Mesendoderm (in vitro differentiated cells): ENCODE measurements at regions not wholly inside any gene's neighbourhood (a gene's known extent, or its start where the extent isn't known, plus 50 kb on each side); places are given as distances from the start of the nearest gene placed in this dataset.
A peak's percentile ranks its signal among the peaks of the same experiment; 100 is the strongest.

ENCODE experiments used
- DNase-seq: peaks from one replicate; pipeline ENCODE4 v3.0.0; 2013
- H2AK5ac ChIP-seq: 2 replicates; pipeline ENCODE4 v1.6.1; 2013; ENCODE audit warnings: low read length, inconsistent platforms
- H2BK120ac ChIP-seq: 2 replicates; pipeline ENCODE4 v1.6.1; 2013; ENCODE audit warnings: low read depth, mild to moderate bottlenecking, low read length, moderate library complexity, mixed read lengths
- H2BK15ac ChIP-seq: replicated peaks from 2 replicates; pipeline ENCODE4 v1.6.1; 2013; ENCODE audit warnings: low read depth, mild to moderate bottlenecking, moderate library complexity
- H2BK5ac ChIP-seq: 2 replicates; pipeline ENCODE4 v1.6.1; 2013; ENCODE audit warnings: low read length, inconsistent platforms
- H3K18ac ChIP-seq: 2 replicates; pipeline ENCODE4 v1.6.1; 2013; ENCODE audit warnings: mild to moderate bottlenecking, low read length, mixed read lengths
- H3K23ac ChIP-seq: one replicate; pipeline ENCODE4 v1.6.1; 2013; ENCODE audit warnings: low read length
- H3K27ac ChIP-seq: 2 replicates; pipeline ENCODE4 v1.5.1; 2013; ENCODE audit warnings: low read depth, mild to moderate bottlenecking, inconsistent platforms, low read length, moderate library complexity
- H3K27me3 ChIP-seq: 2 replicates; pipeline ENCODE4 v1.6.1; 2013; ENCODE audit warnings: low read length, control low read depth, mild to moderate bottlenecking, inconsistent platforms; ENCODE audit not compliant: insufficient read depth, poor library complexity
- H3K36me3 ChIP-seq: 2 replicates; pipeline ENCODE4 v1.6.1; 2013; ENCODE audit warnings: low read length, inconsistent platforms; ENCODE audit not compliant: control insufficient read depth, insufficient read depth
- H3K4ac ChIP-seq: one replicate; pipeline ENCODE4 v1.6.1; 2013; ENCODE audit warnings: low read depth, mild to moderate bottlenecking, low read length, moderate library complexity
- H3K4me1 ChIP-seq: 2 replicates; pipeline ENCODE4 v1.6.1; 2013; ENCODE audit warnings: low read depth, low read length, inconsistent platforms; ENCODE audit not compliant: control insufficient read depth
- H3K4me2 ChIP-seq: 2 replicates; pipeline ENCODE4 v1.6.1; 2013; ENCODE audit warnings: low read length
- H3K4me3 ChIP-seq: 2 replicates; pipeline ENCODE4 v1.5.1; 2013; ENCODE audit warnings: mild to moderate bottlenecking, low read length
- H3K56ac ChIP-seq: one replicate; pipeline ENCODE4 v1.6.1; 2013; ENCODE audit warnings: low read length
- H3K79me1 ChIP-seq: 2 replicates; pipeline ENCODE4 v1.6.1; 2013; ENCODE audit warnings: low read length, inconsistent platforms
- H3K79me2 ChIP-seq: 2 replicates; pipeline ENCODE4 v1.6.1; 2013; ENCODE audit warnings: mild to moderate bottlenecking, low read length; ENCODE audit not compliant: control insufficient read depth, insufficient read depth
- H3K9ac ChIP-seq: 2 replicates; pipeline ENCODE4 v1.6.1; 2013; ENCODE audit warnings: low read length, inconsistent platforms
- H4K5ac ChIP-seq: one replicate; pipeline ENCODE4 v1.6.1; 2013; ENCODE audit warnings: low read length
- H4K8ac ChIP-seq: one replicate; pipeline ENCODE4 v1.6.1; 2013; ENCODE audit warnings: low read depth, mild to moderate bottlenecking, control low read depth, low read length, moderate library complexity
- WGBS: extraction: QIAGEN DNeasy Blood & Tissue Kit; methylation state at CpG from one replicate; pipeline ENCODE4 v1.1.7; 2013; ENCODE audit warnings: low lambda C conversion rate, missing lambda C conversion rate; ENCODE audit not compliant: insufficient coverage; ENCODE audit errors: extremely low coverage; 5-methylcytosine and 5-hydroxymethylcytosine counted together

DNA sequence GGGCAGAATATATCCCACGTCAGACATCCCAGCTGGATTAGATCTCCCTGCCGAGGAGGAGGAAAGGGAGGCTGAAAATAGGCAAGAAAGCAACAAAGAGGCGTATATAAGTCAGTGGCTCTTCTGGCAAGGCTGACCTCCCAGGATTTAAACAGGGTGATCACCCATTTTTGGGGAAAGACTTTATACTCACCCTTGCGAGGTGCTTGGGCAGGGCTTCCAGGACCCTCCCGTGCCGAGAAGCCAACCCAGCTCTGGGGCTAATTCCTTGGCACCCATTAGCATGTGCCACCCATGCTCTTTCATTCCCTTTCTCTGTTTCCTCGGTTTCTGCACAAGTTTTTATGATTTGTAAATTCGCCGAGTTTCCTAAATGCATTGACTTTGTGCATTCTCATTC is 230.2 kb upstream of the IRX2 start:
- no peaks in the 10 kb centered on the region for H3K79me2 ChIP-seq
- DNase-seq: no peak
- no peak overlapping the region for H3K56ac ChIP-seq
- no peak overlapping the region for H4K5ac ChIP-seq
- no peak overlapping the region for H2BK15ac ChIP-seq
- no peak overlapping the region for H3K4ac ChIP-seq
- no peak overlapping the region for H3K18ac ChIP-seq
- H3K27me3 ChIP-seq: no peaks in the 10 kb centered on the region
- no peak overlapping the region for H3K4me3 ChIP-seq
- no peak overlapping the region for H3K27ac ChIP-seq
- H3K9ac ChIP-seq: no peak overlapping the region
- H3K4me1 ChIP-seq: no peaks in the 10 kb centered on the region
- H3K36me3 ChIP-seq: no peaks in the 10 kb centered on the region
- no peaks in the 10 kb centered on the region for H3K79me1 ChIP-seq
- no peak overlapping the region for H2AK5ac ChIP-seq
- no CpG with 5 or more reads among the region's 9 CpGs for WGBS
- no peak overlapping the region for H2BK120ac ChIP-seq
- H3K4me2 ChIP-seq: no peak overlapping the region
- no peak overlapping the region for H3K23ac ChIP-seq
- no peak overlapping the region for H2BK5ac ChIP-seq
- no peak overlapping the region for H4K8ac ChIP-seq

DNA sequence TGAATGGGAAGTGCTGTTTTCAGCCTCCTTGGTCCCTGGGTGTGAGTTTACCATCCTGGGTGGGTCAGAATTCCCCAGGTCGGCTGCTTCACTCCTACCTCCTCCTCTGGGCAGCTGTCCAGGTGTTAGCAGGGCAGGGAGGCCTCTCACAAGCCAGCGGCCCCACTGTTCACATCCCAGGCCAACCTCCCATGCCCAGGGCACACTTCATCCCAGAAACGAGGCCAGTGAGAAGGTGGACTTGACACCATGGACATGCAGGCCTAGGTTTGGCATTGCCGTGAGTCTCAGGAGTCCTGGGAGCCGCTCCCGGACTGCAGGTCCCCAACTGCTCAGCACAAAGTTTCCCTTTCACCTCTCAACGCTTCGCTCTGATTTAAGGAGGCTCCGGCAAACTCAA is 229.6 kb upstream of the IRX2 start:
- Histone ChIP-seq H3K79me2 (no peaks in the 10 kb centered on the region), H3K56ac (no peak overlapping the region), H3K36me3 (no peaks in the 10 kb centered on the region), H3K4ac (no peak overlapping the region), H3K27ac (no peak overlapping the region), H3K9ac (no peak overlapping the region), H3K18ac (no peak overlapping the region), H3K4me3 (no peak overlapping the region), H3K79me1 (no peaks in the 10 kb centered on the region), H2BK15ac (no peak overlapping the region), H4K5ac (no peak overlapping the region), H3K27me3 (no peaks in the 10 kb centered on the region), H2BK120ac (no peak overlapping the region), H3K4me1 (no peaks in the 10 kb centered on the region), H3K23ac (no peak overlapping the region), H2BK5ac (no peak overlapping the region), H4K8ac (no peak overlapping the region), H2AK5ac (no peak overlapping the region), H3K4me2 (no peak overlapping the region)
- WGBS: no CpG with 5 or more reads among the region's 9 CpGs
- DNase-seq: no peak

DNA sequence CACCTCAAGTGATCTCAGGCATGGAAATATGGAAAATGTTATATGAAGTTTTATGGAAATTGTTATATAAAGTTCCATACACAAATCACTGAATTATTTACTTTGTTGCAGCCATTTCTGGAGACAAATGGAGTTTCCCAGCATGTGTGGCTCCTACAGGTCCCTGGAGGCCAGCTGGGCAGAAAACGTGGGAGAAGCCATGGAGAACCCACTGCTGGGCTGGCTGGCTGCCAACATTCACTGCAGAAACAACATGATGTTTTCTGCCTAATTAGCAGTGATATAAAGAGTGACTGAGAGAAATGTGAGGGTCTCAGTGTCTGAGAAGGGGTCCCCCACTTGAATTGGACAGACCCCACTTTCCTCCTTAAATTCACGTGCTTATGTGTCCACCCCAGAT is 208.8 kb upstream of the IRX2 start:
- Histone ChIP-seq H3K4me1 (no peaks in the 10 kb centered on the region), H3K36me3 (no peaks in the 10 kb centered on the region), H3K18ac (no peak overlapping the region), H3K27me3 (no peaks in the 10 kb centered on the region), H2AK5ac (no peak overlapping the region), H3K79me2 (no peaks in the 10 kb centered on the region), H3K79me1 (no peaks in the 10 kb centered on the region), H4K8ac (no peak overlapping the region), H4K5ac (no peak overlapping the region), H3K4ac (no peak overlapping the region), H3K27ac (no peak overlapping the region), H2BK15ac (no peak overlapping the region), H2BK5ac (no peak overlapping the region), H3K4me3 (no peak overlapping the region), H3K56ac (no peak overlapping the region), H3K4me2 (no peak overlapping the region), H3K23ac (no peak overlapping the region), H2BK120ac (no peak overlapping the region), H3K9ac (no peak overlapping the region)
- WGBS: no CpG with 5 or more reads among the region's 2 CpGs
- no peak for DNase-seq

DNA sequence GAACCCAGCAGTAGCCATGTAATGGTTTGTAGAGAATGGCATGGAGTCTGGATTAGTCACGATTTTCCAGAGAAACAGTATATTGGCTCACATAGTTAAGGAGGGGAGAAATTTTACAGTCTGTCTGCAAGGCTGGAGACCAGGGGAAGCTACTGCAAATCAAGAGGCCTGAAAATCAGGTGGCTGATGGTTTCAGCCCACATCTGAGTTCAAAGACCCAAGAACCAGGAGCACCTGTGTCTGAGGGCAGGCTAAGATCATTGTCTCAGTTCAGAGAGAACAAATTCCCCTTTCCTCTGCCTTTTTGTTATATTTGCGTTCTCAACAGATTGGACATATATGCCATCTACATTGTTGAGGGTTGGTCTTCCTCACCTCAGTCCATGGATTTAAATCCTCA is 207.5 kb upstream of the IRX2 start:
- no peaks in the 10 kb centered on the region for H3K79me2 ChIP-seq
- H3K56ac ChIP-seq: no peak overlapping the region
- H3K27ac ChIP-seq: no peak overlapping the region
- H4K8ac ChIP-seq: no peak overlapping the region
- H3K4me3 ChIP-seq: no peak overlapping the region
- H2AK5ac ChIP-seq: no peak overlapping the region
- no peak overlapping the region for H2BK5ac ChIP-seq
- no peak overlapping the region for H2BK15ac ChIP-seq
- no CpG with 5 or more reads among the region's 2 CpGs for WGBS
- no peak overlapping the region for H3K4ac ChIP-seq
- no peak overlapping the region for H3K9ac ChIP-seq
- H3K27me3 ChIP-seq: no peaks in the 10 kb centered on the region
- H3K4me1 ChIP-seq: no peaks in the 10 kb centered on the region
- H2BK120ac ChIP-seq: no peak overlapping the region
- H3K79me1 ChIP-seq: no peaks in the 10 kb centered on the region
- H3K4me2 ChIP-seq: no peak overlapping the region
- no peak overlapping the region for H3K23ac ChIP-seq
- DNase-seq: no peak
- no peaks in the 10 kb centered on the region for H3K36me3 ChIP-seq
- no peak overlapping the region for H4K5ac ChIP-seq
- H3K18ac ChIP-seq: no peak overlapping the region

DNA sequence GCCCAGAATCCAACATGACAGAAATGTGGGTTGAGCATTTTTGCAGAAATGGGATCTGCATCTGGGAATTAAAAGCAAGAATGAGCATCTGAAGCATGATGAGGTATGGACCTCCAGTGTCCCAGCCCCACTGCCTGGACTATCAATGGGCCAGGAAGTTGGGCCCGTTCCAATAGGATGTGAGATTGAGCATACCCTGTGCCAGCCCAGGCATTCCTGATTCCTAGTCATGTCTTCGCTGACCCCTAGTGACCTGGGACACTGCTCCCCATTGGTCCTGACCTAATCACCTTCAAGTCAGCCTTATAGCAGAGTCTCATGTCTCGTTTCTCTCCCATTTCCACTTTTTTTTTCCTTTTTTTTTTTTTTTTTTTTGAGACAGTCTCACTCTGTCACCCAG is 197.4 kb upstream of the IRX2 start:
- Histone ChIP-seq H3K27me3 (no peaks in the 10 kb centered on the region), H3K18ac (no peak overlapping the region), H3K79me1 (no peaks in the 10 kb centered on the region), H3K23ac (no peak overlapping the region), H3K27ac (no peak overlapping the region), H3K56ac (no peak overlapping the region), H3K4me2 (no peak overlapping the region), H3K4ac (no peak overlapping the region), H3K9ac (no peak overlapping the region), H3K4me1 (no peaks in the 10 kb centered on the region), H2AK5ac (no peak overlapping the region), H2BK5ac (no peak overlapping the region), H3K36me3 (no peaks in the 10 kb centered on the region), H3K4me3 (no peak overlapping the region), H4K8ac (no peak overlapping the region), H2BK120ac (no peak overlapping the region), H4K5ac (no peak overlapping the region), H2BK15ac (no peak overlapping the region), H3K79me2 (no peaks in the 10 kb centered on the region)
- no CpG with 5 or more reads among the region's 3 CpGs for WGBS
- peak; percentile 7 for DNase-seq

DNA sequence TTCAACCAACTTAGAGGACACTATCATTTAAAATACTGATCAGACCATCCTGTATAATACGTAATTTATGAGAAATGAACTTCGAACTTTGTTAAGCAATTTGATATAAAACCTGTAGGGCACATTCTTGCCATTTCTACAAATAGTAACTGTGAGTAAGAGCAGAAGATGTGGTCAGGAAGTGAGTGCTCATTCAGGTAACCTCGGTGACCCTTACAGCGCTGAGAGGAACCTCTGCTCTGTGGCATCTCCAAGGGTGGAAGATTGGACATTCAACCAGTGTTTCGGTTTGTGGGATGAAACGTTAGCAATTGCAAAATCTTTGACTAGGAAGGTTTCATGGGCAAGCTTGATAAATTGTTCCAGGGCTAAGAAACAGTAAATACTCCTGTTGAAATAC is 194.8 kb upstream of the IRX2 start:
- WGBS: no CpG with 5 or more reads among the region's 6 CpGs
- H3K9ac ChIP-seq: no peak overlapping the region

More for the DNA sequence above, 194.8 kb upstream of the IRX2 start:
- Histone ChIP-seq H3K36me3 (no peaks in the 10 kb centered on the region), H2BK120ac (no peak overlapping the region), H2AK5ac (no peak overlapping the region), H3K79me2 (no peaks in the 10 kb centered on the region), H3K79me1 (no peaks in the 10 kb centered on the region), H2BK15ac (no peak overlapping the region), H3K27ac (no peak overlapping the region), H2BK5ac (no peak overlapping the region), H4K8ac (no peak overlapping the region), H3K27me3 (no peaks in the 10 kb centered on the region), H3K4ac (no peak overlapping the region), H3K56ac (no peak overlapping the region), H4K5ac (no peak overlapping the region), H3K23ac (no peak overlapping the region), H3K18ac (no peak overlapping the region), H3K4me2 (no peak overlapping the region), H3K4me1 (no peaks in the 10 kb centered on the region), H3K4me3 (no peak overlapping the region)
- no peak for DNase-seq
